GM19324 (cell line): ENCODE measurements at regions not wholly inside any gene's neighbourhood (a gene's known extent, or its start where the extent isn't known, plus 50 kb on each side); places are given as distances from the start of the nearest gene placed in this dataset.

Experiments
- ATAC-seq: cut with Tn5 transposase; IDR thresholded peaks from one replicate; pipeline ENCODE4 v1.9.1; 2021; ENCODE audit warnings: mild to moderate bottlenecking, moderate library complexity; ENCODE audit not compliant: unreplicated experiment, low FRiP score

DNA sequence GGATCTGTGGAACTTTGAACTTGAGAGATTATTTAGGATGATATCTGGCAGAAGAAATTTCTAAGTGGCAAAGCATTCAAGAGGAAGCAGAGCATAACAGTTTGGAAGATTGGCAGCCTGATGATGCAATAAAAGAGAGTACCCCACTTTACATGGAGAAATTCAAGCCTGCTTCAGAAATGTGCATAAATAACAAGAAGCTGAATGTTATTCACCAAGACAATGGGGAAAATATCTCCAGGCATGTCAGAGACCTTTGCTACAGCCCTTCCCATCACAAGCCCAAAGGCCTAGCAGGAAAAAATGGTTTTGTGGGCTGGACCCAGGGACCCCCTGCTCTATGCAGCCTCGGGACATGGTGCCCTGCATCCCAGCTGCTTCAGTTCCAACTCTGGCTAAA is 420.8 kb downstream of the DTHD1 start:
- no peak for ATAC-seq

DNA sequence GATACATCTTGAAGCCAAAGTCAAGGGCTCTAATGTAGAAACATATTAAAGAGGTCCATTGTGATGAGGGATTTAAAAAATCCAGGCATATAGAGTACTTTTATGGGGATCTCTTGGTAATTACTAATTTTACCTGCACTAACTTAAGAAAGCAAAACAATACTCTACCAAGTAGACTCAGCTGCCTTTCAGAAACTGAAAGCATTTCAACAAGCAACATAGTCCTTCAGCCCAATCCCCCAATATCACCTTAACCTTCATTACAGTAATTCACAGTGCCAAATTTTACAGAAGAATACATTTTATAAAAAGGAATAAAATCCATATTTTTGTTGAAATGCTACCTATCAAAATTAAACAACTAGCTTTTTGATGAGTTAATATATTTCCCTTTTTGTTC is 422.9 kb downstream of the DTHD1 start:
- ATAC-seq: peak; percentile 75

DNA sequence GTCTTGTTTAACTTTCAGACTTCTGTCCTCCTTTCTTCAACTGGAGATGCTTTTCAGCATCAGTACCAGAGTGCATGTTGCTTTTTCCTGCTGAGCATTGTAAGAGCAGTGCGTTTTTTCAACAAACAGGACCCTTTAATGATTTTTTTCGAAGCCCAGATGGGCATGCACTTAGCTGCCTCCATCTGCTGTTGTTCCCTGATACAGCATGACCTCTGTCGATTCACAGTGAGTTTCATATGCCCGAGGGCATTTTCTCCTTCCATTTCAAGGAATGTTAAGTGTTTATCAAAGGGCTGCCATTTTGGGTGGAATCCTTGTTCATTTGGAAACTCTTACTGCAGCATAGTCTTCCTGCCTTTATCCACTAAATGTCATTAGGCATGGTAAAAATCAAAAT is 428.6 kb downstream of the DTHD1 start:
- no peak for ATAC-seq

DNA sequence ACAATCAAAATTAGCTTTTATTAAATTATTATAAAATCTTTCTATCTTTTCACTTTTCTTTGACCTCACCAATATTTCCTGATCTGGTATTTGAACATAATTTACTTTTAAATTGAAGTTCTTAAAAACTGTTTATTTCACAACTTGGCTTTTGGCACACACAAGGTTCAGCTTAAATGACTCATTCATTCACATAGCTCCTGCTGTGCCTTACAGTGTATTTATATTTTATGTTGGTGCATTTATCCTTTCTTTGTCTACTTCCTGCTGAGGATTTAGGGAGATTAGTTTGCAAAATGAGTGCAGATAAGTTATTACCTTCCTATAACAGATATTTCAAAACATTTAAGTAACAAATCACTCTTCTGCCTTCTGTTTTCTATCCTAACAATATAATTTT is 430.6 kb downstream of the DTHD1 start:
- no peak for ATAC-seq

DNA sequence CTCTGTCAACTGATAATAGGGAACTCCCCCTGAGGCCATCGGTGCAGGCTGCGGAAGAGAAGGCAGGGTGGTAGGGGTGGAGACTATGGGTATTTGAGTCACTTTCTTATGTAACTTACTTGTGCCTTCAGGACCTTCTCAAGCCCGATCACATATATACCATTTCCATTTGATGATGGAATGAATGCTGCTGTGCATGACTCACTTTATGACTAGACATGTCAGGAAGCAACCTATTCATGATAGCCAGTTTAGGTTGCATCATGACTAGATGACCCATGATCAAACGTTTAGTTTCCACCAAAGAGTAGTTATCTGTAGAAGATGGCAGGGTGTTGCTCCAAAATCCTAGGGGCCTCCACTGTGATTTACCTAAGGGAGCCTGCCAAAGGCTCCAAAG is 435.5 kb downstream of the DTHD1 start:
- ATAC-seq: no peak

DNA sequence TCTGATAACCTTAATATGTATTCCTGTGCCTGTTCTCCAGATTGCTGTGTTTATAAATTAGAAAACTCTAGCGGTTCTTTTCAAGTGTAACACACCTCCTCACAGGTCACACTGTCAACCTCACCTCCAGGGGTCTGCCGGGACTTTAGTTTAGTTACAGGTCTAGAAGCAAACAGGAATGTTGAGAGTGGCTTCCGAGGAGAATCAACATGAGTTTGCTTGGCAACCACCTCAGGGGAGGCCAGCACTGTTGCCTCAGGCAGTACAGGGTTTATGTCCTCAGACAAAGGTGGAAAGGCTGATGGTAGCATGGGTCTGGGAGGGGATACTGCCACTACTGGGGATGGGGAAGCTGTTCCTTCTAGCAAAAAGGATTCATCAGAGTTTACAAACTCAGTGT is 438.0 kb downstream of the DTHD1 start:
- no peak for ATAC-seq

DNA sequence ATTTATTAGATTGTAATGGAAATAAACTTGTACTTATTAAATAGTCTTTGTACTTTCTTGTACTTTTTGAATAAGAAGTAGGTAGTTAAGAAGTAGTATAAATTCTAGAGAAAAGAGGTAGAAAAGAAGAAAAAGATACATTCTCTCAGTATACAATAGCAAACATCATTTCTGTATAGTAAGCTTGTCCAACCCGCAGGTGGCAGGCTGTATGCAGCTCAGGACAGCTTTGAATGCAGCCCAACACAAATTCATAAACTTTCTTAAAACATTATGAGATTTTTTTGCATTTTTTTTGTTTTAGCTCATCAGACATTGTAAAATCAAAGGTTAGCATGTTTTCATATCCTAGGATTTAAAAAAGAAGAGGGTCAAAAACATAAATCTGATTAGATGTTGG is 441.6 kb downstream of the DTHD1 start:
- no peak for ATAC-seq

DNA sequence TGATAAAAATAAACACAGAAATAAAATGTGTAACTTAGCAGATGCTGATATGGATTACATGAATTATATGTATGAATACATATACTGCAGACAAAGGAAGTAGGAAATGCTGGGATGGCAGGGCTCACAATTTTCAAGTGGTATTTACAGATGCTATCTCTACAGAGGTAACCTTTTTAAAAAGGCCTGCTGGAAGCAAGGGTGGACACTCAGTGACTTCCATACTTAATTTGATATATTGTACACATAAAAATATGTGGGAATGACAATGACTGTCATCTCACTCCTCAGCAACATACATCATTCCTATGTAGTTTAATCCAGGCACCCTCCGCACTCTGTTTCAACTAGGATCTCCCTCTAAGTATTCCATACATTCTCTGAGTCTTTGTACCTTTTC is 452.9 kb downstream of the DTHD1 start:
- no peak for ATAC-seq

DNA sequence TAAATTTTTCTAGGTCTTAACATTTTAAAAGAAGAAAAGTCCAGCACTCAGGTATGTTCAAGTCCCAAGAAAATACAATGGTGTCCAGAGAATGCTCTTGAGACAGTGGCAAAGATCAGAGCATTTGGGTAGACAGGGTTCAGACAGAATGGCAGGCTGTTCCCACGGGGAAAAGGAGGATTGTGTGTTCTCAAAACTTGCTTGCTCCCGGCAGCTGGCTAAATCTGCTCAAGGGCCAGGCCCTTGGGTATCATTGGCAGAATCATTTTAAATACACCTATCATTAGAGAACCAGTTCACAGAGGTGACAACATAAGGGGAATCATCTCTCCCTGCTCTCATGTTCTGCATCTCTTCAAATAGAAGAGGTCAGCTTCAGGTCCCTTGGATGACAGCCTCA is 456.3 kb downstream of the DTHD1 start:
- no peak for ATAC-seq

DNA sequence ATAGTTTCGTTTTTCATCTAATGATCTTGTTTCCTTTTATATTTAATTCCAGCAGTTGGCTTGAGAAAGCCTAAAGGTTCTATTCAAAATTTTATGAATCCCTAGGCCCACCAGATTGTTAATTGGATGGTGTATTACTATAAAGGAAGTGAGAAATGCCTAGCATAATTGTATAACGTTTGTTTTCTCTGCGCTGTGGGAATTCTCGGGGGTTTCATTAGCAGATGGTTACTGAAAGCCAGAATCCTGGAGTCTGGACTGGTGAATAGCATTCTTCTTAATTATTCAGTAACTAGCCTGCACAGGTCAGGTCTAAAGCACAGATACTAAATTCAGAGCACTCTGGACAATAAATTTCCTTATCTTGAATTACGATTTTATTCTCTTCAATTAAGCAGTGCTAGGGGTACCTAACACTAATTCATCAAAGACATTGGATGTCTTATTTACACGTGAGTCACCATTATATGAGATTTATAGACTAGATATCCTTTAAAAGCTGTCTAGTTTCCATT is 459.4 kb downstream of the DTHD1 start:
- no peak for ATAC-seq

DNA sequence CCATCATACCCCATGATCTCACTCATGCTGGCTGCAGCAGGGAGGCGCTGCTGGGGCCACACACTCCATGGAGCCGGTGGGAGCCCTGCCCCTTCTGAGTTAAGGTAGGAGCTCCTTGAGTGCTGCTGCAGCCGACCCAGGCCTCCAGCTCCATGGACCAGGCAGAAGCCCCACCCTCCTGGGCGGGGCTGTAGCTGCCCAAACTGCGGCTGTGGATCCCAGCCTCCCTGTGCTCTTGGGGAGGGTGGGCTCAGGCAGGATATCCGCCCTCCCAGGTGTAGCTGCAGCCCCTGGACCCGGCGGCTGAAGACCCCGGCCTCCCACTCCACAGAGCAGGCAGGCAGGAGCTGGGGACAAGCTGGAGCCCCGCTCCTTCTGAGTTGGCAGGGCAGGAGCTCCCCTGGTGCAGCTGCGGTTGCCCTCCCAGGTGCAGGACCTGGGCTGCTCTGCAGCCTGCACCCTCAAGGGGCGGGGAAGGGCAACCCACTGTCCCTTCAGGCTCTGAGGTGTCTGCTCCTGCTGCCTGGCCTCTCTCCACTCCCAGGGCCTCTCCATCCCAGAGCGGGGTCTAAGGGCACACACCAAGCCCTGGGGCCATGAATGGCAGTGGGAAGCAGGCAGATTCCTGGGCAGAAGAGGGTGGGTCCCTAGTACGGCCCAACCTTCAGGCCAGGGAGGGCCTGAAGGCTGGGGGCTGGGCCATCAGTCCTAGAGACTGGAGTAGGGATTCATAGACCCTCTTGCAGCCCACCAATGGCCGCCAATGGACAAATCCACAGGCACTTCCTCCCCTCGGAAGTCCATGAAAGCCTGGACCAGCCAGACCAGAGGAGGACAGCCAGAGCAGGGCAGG is 466.1 kb downstream of the DTHD1 start:
- ATAC-seq: no peak

DNA sequence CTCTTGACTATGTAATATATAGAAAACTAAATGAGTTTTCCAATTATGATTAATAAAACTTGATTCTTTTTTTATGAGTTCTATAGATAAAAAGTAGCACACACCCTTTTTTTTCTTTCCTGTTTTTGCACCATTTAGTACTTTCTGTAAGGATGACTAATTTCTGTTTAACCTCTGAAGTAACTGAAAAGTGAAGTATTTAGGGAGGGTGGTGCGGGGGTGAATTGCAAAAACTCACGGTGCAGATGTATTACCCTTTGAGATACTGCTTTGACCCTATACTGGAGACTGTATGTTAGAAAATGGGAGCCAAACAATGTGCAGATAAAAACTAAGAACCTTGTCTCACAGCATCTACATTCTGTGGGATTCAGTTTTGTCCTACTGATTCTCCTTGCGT is 471.6 kb downstream of the DTHD1 start:
- no peak for ATAC-seq

DNA sequence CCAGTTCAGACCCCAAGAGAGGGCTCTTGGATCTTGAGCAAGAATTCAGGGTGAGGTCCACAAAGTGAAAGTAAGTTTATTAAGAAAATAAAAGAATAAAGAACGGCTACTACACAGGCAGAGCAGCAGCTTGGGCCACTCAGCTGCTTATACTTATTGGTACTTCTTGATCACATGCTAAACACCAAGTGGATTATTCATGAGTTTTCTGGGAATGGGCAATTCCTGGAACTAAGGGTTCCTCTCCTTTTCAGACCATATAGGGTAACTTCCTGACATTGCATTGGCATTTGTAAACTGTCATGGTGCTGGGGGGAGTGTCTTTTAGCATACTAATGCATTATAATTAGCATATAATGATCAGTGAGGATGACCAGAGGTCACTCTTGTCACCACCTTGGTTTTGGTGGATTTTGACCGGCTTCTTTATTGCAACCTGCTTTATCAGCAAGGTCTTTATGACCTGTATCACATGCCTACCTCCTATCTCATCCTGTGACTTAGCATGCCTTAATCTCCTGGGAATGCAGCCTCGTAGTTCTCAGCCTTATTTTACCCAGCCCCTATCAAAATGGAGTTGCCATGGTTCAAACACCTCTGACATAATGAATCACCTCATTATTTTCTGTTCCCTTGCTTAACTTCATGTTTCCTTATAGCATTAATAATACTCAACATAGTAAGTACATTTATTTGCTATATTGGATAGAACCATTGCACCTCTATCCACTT is 476.3 kb downstream of the DTHD1 start:
- ATAC-seq: no peak

DNA sequence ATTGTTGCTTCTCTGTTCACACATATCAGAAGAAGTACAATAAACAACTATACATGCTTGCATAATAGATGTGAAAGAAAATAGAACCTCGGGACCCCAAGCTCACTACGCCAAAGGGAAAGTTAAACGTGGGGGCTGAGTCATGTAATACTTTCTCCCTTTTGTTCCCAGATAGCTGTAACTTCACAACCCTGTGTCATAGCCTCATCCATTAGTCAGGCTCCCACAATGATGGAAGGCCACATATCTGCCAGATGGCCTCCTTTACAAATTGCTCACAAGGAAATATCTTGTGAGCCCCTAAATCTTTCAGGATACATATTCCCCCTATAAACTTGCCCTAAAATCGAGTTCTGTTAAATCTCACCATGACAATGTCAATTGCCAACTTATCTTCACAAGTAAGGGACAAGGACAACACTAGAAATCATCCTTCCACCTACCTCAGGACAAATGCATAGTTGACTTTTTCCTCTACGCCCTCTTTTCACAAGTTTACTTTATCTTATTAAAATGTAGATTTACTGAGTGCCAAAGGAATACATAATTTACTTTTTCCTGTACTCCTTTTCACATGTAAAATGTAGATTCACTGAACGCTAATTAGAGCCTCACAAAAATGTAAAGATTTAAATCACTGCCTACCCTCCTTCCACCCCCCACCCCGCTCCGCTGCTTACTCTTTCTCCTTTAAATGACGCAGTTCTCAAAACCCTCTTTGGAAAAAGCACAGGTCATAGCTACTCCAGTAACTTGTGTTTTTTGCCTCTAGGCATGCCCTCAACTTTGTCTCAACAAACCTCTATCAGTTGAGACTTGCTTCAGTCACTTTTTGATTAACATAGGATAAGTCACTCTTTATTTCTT is 477.1 kb downstream of the DTHD1 start:
- no peak for ATAC-seq

DNA sequence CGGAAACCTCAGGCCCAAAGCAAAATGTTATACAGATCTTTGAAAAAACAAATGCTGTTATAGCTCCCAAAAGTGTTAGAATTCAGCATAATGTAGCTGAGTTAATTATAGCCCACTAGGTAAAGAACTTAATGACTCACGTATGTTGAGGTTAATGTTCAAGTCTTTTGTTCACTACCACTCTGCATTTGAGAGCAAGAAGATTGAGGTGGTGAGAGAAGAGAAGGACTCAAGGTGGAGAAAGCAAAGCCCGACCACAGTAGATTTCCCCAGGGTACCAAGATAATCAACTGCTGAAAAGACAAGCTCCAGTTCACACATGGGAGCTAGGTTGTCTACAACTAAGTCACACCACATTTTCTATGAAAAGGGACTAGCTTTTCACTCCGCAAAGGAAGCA is 480.2 kb downstream of the DTHD1 start:
- no peak for ATAC-seq

DNA sequence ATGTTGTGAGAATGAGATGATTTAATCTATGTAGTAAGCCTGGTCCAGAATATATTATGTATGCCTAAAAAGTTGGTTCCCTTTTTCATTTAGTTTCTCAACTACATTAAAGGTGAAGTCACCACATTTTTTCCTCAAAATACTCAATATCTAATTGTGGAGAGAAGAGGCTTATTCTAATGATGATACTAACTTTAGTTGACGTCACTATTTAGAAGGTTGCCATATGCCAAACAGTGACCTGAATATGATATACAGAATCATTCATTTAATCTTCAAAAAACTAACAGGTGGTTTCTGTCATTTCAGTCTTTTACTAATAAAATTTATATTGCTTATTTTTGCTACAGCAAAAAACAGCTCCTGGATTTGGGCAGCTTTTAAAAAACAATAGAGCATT is 480.7 kb upstream of the NWD2 start:
- ATAC-seq: no peak

DNA sequence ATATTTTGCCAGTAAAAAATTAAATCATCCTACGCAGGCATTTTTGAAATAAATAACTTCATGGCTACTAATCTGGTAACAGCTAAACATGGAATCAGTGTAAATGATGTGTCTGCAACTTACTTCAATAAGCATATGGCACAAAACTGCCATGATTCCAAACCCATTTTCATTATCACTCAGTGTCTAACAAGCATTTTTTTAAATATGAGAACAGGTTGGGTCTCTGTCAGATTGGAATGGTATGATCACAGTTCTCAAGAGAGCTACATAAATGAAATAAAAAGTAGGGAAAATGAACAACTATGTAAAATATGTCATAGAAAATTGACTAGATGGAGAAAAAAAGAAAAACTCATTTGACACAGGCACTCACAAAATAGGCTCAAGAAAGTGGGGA is 476.9 kb upstream of the NWD2 start:
- ATAC-seq: no peak

DNA sequence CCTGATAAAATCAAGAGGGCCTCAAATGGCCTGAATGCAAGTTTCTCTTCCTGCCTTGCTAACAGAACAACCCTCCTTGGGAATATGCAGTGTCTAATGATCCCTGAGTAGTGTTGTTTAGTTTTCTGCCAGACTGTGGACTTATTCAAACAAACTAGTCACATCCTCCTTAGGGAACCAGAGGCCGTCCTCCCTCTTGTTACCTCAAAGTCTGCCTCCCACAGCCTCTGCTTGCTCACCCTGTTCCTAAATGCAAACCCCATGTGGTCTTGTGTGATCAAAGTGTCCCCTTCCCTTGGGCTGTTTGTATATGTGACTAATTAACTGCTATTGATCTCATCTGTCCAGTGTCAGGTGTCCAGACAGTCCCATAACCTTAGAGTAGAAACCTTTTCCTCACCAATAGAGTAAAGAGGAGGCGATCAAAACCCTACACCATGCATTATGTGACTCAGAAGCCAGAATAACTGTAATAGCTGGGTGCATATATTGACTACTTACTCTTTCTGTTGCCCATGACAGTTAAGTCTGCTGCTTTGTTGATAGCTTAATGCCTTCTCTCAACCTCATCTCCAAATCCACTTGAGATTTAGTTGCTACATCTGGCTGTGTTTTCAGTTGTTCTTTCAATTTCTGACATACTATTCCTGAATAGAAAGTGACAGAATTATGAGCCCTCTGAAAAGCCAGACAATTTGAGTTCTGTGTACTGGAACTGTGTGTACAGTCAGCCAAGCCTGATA is 473.0 kb upstream of the NWD2 start:
- ATAC-seq: peak; percentile 58

DNA sequence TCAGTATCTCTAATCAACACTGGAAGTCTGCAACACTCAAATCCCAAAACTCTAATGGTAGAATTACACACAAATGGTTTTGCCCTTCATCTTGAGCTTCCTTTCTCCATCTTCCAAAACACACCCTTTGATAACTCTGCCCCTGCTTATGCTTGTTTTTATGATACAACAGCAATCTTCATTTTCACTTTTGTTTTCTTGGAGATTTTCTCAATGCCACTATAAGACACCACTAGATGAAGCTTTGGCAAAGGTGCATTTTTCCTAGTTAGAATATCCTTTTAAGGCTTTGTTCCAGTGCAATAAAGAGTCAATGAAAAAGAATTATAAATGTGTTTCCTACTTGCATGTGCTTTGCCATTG is 472.4 kb upstream of the NWD2 start:
- peak; percentile 61 for ATAC-seq

DNA sequence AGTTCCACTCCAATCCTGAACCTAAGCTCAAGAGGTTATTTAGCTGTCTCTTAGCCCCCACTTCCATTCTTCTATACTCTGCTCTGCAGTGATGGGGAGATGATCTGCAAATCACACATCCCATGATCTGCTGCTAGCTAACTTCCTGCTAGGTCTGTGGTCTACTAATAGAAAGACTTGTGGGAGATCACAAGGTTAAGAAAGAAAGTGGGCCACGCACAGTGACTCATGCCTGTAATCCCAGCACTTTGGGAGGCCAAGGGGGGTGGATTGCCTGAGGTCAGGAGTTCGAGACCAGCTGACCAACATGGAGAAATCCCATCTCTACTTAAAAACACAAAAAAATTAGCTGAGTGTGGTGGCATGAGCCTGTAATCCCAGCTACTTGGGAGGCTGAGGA is 471.1 kb upstream of the NWD2 start:
- no peak for ATAC-seq
